MV-4-11 (cell line): ENCODE measurements at regions not wholly inside any gene's neighbourhood (a gene's known extent, or its start where the extent isn't known, plus 50 kb on each side); places are given as distances from the start of the nearest gene placed in this dataset.

Experiments
- DNase-seq: peaks from one replicate; lab custom pipeline; 2025; lab: John Stamatoyannopoulos, UW

DNA sequence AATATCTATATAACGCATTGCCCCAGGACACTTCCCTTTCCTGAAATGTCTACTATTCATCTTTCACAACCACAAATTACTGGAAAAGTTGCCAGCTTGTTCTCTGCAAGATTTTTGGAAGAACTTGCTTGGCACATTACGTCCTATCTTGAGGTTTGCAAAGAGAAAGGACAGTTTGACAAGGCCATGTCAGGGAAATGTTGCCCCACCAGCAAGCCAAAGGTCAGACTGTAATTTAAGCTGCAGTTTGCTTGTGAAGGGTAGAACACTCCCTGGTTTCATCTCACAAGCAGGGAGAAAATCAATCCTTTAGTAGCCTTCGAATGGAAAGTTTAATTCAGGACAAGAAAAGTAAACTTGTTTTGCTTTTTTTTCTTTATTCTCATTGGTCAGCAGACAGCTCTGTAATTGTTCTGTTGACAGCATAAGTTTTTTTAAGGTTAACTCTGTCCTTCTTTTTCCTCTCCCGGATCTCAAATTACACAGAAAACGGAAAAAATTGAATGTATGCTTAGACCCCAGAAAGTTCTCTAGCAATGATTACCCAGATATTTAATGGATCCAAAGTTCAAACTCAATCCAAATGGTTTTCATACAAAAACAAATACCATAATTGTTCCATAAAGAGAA, 541.8 kb upstream of the NRSN1 start:
- DNase-seq = no peak

DNA sequence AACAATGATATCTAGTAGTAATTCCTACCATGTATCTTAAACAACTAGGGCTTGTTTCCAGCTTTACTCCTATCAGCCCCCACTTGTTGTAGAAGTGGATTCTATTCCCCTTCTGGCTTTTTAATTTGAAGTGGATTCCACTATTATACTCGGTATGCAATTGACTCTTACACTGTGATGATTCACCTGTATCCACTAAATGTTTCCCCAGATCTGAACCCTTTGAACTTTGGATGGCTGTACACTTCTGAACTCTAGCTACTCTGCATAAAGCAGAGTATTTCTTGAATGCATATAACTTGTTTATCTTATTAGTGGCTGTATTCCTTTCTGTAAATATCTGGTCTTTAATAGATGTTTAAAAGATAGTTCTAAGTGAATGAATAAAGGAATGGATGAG, 538.4 kb upstream of the NRSN1 start:
- DNase-seq = no peak

- DNase-seq = no peak
These were observed 536.2 kb upstream of the NRSN1 start for GRCh38 chr6:23589811-23590210.

GRCh38 chr6:23590498-23591126, 535.4 kb upstream of the NRSN1 start:
- DNase-seq = no peak

DNA sequence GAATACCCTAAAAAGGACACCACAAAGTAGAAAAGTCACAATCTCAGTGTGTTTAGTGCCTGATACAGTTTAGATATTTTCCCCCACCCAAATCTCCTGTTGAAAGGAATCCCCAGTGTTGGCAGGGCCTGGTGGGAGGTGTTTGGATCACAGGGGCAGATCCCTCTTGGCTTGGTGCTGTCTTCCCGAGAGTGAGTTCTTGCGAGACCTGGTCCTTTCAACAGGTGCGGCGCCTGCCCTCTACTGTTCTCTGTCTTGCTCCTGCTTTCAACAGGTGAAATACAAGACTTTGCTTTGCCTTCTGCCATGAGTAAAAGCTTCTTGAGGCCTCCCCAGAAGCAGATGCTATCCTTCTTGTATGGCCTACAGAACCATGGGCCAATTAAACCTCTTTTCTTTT, 534.3 kb upstream of the NRSN1 start:
- DNase-seq = no peak

GRCh38 chr6:23600118-23600517, 525.9 kb upstream of the NRSN1 start:
- DNase-seq = no peak

- DNase-seq = no peak
These were observed 524.1 kb upstream of the NRSN1 start for GRCh38 chr6:23601811-23602345.

GRCh38 chr6:23608931-23609435, 517.0 kb upstream of the NRSN1 start:
- DNase-seq = no peak

- no peak for DNase-seq
These were observed 514.1 kb upstream of the NRSN1 start for GRCh38 chr6:23611776-23612381.

- DNase-seq = no peak
These were observed 507.6 kb upstream of the NRSN1 start for GRCh38 chr6:23618366-23618765.

- DNase-seq = no peak
These were observed 505.1 kb upstream of the NRSN1 start for GRCh38 chr6:23620911-23621401.

GRCh38 chr6:23630726-23631635, 495.0 kb upstream of the NRSN1 start:
- DNase-seq = no peak

DNA sequence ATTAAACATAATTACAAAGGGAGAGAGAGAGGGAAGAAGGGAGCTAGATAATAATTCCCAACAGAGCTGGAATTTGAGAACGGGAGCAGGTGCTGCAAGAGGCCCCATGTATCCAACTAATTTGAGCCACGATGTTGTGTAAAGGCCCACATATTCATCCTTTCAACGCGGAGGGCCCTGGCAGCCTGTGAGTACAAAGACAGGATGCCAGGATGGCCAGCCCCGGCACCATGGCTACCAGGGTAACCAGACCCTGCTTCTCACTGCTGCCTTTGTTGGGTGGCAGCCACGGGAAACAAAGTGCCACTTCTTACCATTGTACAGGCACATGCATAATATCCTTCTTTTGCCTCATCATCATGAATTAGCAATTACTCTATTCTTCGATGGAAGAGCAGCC, 492.0 kb upstream of the NRSN1 start:
- no peak for DNase-seq

DNA sequence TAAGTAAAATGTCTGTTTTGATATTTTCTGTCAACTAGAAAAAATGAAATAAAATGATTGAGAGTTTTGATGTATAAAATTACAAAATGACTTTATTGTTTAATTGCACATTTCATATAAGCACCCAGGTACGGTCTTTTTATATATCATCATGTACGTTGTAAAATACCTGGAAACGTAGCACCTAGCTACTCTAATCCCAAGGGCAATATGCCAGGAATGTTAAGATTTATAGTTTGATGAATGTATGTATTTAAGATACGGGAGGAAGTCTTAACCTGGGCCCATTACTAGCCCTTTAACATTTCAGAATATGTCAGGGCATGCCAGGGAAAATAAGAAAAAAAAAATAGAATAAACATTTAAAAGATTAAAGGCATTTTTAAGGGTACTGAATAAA, 490.9 kb upstream of the NRSN1 start:
- no peak for DNase-seq

DNA sequence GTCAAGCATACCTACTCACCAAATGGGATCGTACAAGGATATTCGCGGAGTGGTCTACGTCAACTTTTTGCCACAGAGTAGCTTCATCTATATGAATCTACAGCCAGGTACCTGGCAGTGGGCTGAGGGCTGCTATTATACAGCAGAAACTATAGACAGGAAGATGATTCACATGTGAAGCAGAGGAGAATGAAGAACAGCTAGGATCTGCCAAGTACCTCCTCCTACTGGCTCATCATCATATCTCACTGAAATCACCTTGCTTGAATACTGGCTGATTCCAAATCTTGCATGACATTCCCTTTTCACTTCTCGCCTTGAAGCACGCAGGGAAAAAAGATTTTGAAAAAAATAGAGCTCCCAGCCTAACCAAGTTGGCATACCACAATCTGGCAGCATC, 488.7 kb upstream of the NRSN1 start:
- no peak for DNase-seq

DNA sequence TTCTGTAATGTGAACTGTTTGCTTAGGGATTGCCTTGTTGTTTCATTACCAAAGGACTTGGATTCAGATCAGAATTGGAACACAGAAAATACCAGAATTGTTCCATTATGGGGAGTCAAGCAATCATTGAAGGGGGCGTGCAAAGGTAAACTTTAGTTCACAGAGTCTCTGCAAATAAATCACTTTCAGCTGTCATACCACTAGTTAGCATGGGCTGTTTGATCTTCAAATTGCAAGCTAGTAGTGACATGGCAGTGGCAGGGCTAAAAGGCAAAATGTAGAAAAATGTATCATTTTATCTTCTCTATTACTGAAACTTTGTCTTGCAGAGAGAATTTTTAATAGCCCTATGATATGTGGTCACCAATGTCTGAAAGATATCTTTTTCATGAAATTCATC, 483.2 kb upstream of the NRSN1 start:
- DNase-seq = no peak

- no peak for DNase-seq
These were observed 479.0 kb upstream of the NRSN1 start for GRCh38 chr6:23647045-23647444.

GRCh38 chr6:23650676-23651075, 475.3 kb upstream of the NRSN1 start:
- DNase-seq = no peak

DNA sequence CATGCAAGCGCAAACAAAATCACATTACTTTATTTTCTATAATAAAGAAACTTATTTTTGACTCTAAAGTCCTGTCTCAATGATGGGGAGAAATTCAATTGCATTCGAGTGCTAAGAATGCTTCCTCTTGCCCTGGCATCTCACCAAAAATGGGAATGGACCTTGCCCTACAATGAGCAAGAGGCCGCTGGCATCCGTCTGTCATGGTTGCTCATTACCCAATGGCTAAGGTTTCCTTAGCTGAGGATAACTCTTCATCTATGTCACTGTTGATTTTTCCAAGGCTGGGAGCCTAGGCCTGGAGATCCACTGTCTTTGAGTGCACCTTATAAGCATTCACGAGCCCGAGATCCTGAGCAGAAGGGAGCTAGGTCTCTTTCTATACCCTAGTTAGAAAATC, 471.3 kb upstream of the NRSN1 start:
- DNase-seq = no peak

GRCh38 chr6:23655525-23655924, 470.5 kb upstream of the NRSN1 start:
- DNase-seq = no peak

- no peak for DNase-seq
These were observed 469.5 kb upstream of the NRSN1 start for GRCh38 chr6:23656255-23657194.
